Gastroesophageal sphincter (tissue), 3 donors: ENCODE measurements at regions not wholly inside any gene's neighbourhood (a gene's known extent, or its start where the extent isn't known, plus 50 kb on each side); places are given as distances from the start of the nearest gene placed in this dataset.

ENCODE experiments used
- CTCF ChIP-seq, 4 experiments: fragments of 200-600 bp in 2 of 4; fragments of 450-650 bp in 2 of 4; sonication (generic) in 1 of 4; IDR thresholded peaks; one replicate each; pipeline ENCODE4 v1.5.1; 2017 to 2019; ENCODE audit warnings: antibody characterized with exemption in 4 of 4, mild to moderate bottlenecking in 2 of 4, moderate library complexity in 2 of 4
- POLR2A ChIP-seq, 2 donors: fragments of 450-650 bp; IDR thresholded peaks; one replicate each; pipeline ENCODE4 v1.6.1; 2017; ENCODE audit warnings: antibody characterized with exemption in 2 of 2, mild to moderate bottlenecking in 2 of 2, moderate library complexity in 1 of 2
- POLR2AphosphoS5 ChIP-seq: sonication (generic); formaldehyde crosslinking; IDR thresholded peaks from one replicate; pipeline ENCODE4 v1.6.1; 2017; ENCODE audit warnings: antibody characterized with exemption

GRCh38 chr10:128322950-128323349 lies 196.7 kb upstream of the MKI67 start:
- TF ChIP-seq CTCF (IDR thresholded peaks at IDR 0.05) = no peak
- TF ChIP-seq POLR2AphosphoS5 = no peak
- TF ChIP-seq POLR2A (IDR thresholded peaks at IDR 0.05) = no peak
